Naive B cell (primary cell): ENCODE measurements at regions not wholly inside any gene's neighbourhood (a gene's known extent, or its start where the extent isn't known, plus 50 kb on each side); places are given as distances from the start of the nearest gene placed in this dataset.

Experiments used
- ATAC-seq, 2 donors: fragments of 150-1000 bp; cut with Tn5 transposase; 2 replicates each; pipeline ENCODE4 v1.10.0; 2021; ENCODE audit warnings: low read depth in 2 of 2, mild to moderate bottlenecking in 2 of 2, moderate library complexity in 2 of 2
- DNase-seq: peaks from one replicate; pipeline ENCODE4 v3.0.0; 2022
- H3K27ac Mint-ChIP-seq, 6 donors: one replicate each; pipeline ENCODE4 v1.8.0; 2020 to 2022; ENCODE audit warnings: mild to moderate bottlenecking in 6 of 6, mixed read lengths in 6 of 6, moderate library complexity in 5 of 6, inconsistent platforms in 2 of 6
- H3K27me3 Mint-ChIP-seq, 3 donors: one replicate each; pipeline ENCODE4 v1.8.0; 2021 to 2022; ENCODE audit warnings: mixed read lengths in 3 of 3, mild to moderate bottlenecking in 1 of 3
- H3K36me3 Mint-ChIP-seq, 2 donors: one replicate each; pipeline ENCODE4 v1.8.0; 2020 to 2022; ENCODE audit warnings: mixed read lengths in 2 of 2, inconsistent platforms in 1 of 2, mild to moderate bottlenecking in 1 of 2
- H3K4me1 Mint-ChIP-seq, 3 donors: one replicate each; pipeline ENCODE4 v1.8.0; 2020 to 2022; ENCODE audit warnings: mixed read lengths in 3 of 3, inconsistent platforms in 1 of 3, mild to moderate bottlenecking in 1 of 3, moderate library complexity in 1 of 3
- H3K4me3 Mint-ChIP-seq, 8 donors: one replicate each; pipeline ENCODE4 v1.8.0; 2020 to 2022; ENCODE audit warnings: mild to moderate bottlenecking in 8 of 8, mixed read lengths in 8 of 8, moderate library complexity in 8 of 8, inconsistent platforms in 2 of 8
- H3K9me3 Mint-ChIP-seq, 7 donors: one replicate each; pipeline ENCODE4 v1.8.0; 2020 to 2022; ENCODE audit warnings: mixed read lengths in 7 of 7, mild to moderate bottlenecking in 5 of 7, inconsistent platforms in 2 of 7, moderate library complexity in 1 of 7

- H3K27me3 Mint-ChIP-seq = no peaks in the 10 kb centered on the region
- H3K9me3 Mint-ChIP-seq = peaks cover 6 to 18% (median 12%) of the 10 kb centered on the region in 7 donors
- no peak overlapping the region for H3K4me3 Mint-ChIP-seq
- DNase-seq (no peak), ATAC-seq (no peak)
- H3K4me1 Mint-ChIP-seq = peaks cover 0 to 5% (median 0%) of the 10 kb centered on the region in 3 donors
- peaks cover 4 to 8% of the 10 kb centered on the region in 2 donors for H3K36me3 Mint-ChIP-seq
- H3K27ac Mint-ChIP-seq = no peak overlapping the region
These were observed 180.3 kb upstream of the GRB10 start for GRCh38 chr7:50962962-50963374.

- H3K4me1 Mint-ChIP-seq = peaks cover 0 to 5% (median 0%) of the 10 kb centered on the region in 3 donors
- H3K27ac Mint-ChIP-seq = peak overlapping the region in 1 of 6 donors; percentile 39
- H3K27me3 Mint-ChIP-seq = no peaks in the 10 kb centered on the region
- no peak overlapping the region for H3K4me3 Mint-ChIP-seq
- H3K36me3 Mint-ChIP-seq = peaks cover 4 to 8% of the 10 kb centered on the region in 2 donors
- DNase-seq (no peak), ATAC-seq (no peak)
- peaks cover 2 to 12% (median 7%) of the 10 kb centered on the region in 7 donors for H3K9me3 Mint-ChIP-seq
These were observed 179.7 kb upstream of the GRB10 start for GRCh38 chr7:50962281-50962883.

GRCh38 chr7:50960621-50961310, 178.1 kb upstream of the GRB10 start:
- Mint-ChIP-seq H3K27me3 (no peaks in the 10 kb centered on the region), H3K9me3 (peaks cover 0 to 2% (median 0%) of the 10 kb centered on the region in 7 donors), H3K4me1 (peaks cover 0 to 5% (median 0%) of the 10 kb centered on the region in 3 donors), H3K36me3 (no peaks in the 10 kb centered on the region), H3K27ac (no peak overlapping the region), H3K4me3 (no peak overlapping the region)
- no peak for ATAC-seq
- no peak for DNase-seq

GRCh38 chr7:50959991-50960390, 177.3 kb upstream of the GRB10 start:
- ATAC-seq = no peak
- H3K36me3 Mint-ChIP-seq = no peaks in the 10 kb centered on the region
- H3K27ac Mint-ChIP-seq = no peak overlapping the region
- H3K9me3 Mint-ChIP-seq = peaks cover 0 to 2% (median 0%) of the 10 kb centered on the region in 7 donors
- DNase-seq = no peak
- no peaks in the 10 kb centered on the region for H3K27me3 Mint-ChIP-seq
- peaks cover 0 to 5% (median 0%) of the 10 kb centered on the region in 3 donors for H3K4me1 Mint-ChIP-seq
- H3K4me3 Mint-ChIP-seq = no peak overlapping the region

GRCh38 chr7:50959560-50959959, 176.9 kb upstream of the GRB10 start:
- no peak overlapping the region for H3K4me3 Mint-ChIP-seq
- DNase-seq = no peak
- H3K4me1 Mint-ChIP-seq = peaks cover 0 to 5% (median 0%) of the 10 kb centered on the region in 3 donors
- H3K9me3 Mint-ChIP-seq = peaks cover 0 to 2% (median 0%) of the 10 kb centered on the region in 7 donors
- ATAC-seq = no peak
- H3K36me3 Mint-ChIP-seq = no peaks in the 10 kb centered on the region
- H3K27ac Mint-ChIP-seq = no peak overlapping the region
- no peaks in the 10 kb centered on the region for H3K27me3 Mint-ChIP-seq

- H3K36me3 Mint-ChIP-seq = no peaks in the 10 kb centered on the region
- no peak for ATAC-seq
- no peaks in the 10 kb centered on the region for H3K9me3 Mint-ChIP-seq
- H3K27ac Mint-ChIP-seq = no peak overlapping the region
- peaks cover 0 to 5% (median 0%) of the 10 kb centered on the region in 3 donors for H3K4me1 Mint-ChIP-seq
- H3K4me3 Mint-ChIP-seq = no peak overlapping the region
- no peaks in the 10 kb centered on the region for H3K27me3 Mint-ChIP-seq
- DNase-seq = no peak
These were observed 175.2 kb upstream of the GRB10 start for GRCh38 chr7:50957855-50958254.

GRCh38 chr7:50957431-50957830, 174.7 kb upstream of the GRB10 start:
- Mint-ChIP-seq H3K4me3 (no peak overlapping the region), H3K27me3 (no peaks in the 10 kb centered on the region), H3K4me1 (peaks cover 0 to 1% (median 0%) of the 10 kb centered on the region in 3 donors), H3K36me3 (no peaks in the 10 kb centered on the region), H3K9me3 (no peaks in the 10 kb centered on the region), H3K27ac (no peak overlapping the region)
- ATAC-seq (no peak), DNase-seq (no peak)

GRCh38 chr7:50956522-50957155, 173.9 kb upstream of the GRB10 start:
- peak overlapping the region in 1 of 6 donors; percentile 50 for H3K27ac Mint-ChIP-seq
- H3K27me3 Mint-ChIP-seq = no peaks in the 10 kb centered on the region
- DNase-seq = no peak
- no peaks in the 10 kb centered on the region for H3K9me3 Mint-ChIP-seq
- no peak for ATAC-seq
- H3K4me3 Mint-ChIP-seq = no peak overlapping the region
- no peaks in the 10 kb centered on the region for H3K36me3 Mint-ChIP-seq
- no peaks in the 10 kb centered on the region for H3K4me1 Mint-ChIP-seq

GRCh38 chr7:50954716-50955115, 172.0 kb upstream of the GRB10 start:
- peaks cover 0 to 12% (median 4%) of the 10 kb centered on the region in 7 donors for H3K9me3 Mint-ChIP-seq
- H3K27me3 Mint-ChIP-seq = no peaks in the 10 kb centered on the region
- no peaks in the 10 kb centered on the region for H3K4me1 Mint-ChIP-seq
- DNase-seq (no peak), ATAC-seq (no peak)
- H3K36me3 Mint-ChIP-seq = no peaks in the 10 kb centered on the region
- no peak overlapping the region for H3K27ac Mint-ChIP-seq
- peak overlapping the region in 1 of 8 donors; percentile 54 for H3K4me3 Mint-ChIP-seq

- Mint-ChIP-seq H3K27me3 (no peaks in the 10 kb centered on the region), H3K4me1 (no peaks in the 10 kb centered on the region), H3K36me3 (no peaks in the 10 kb centered on the region), H3K9me3 (peaks cover 4 to 17% (median 4%) of the 10 kb centered on the region in 7 donors), H3K27ac (no peak overlapping the region), H3K4me3 (peak overlapping the region in 1 of 8 donors; percentile 54)
- ATAC-seq (no peak), DNase-seq (no peak)
These were observed 171.5 kb upstream of the GRB10 start for GRCh38 chr7:50954245-50954644.

GRCh38 chr7:50953820-50954219, 171.1 kb upstream of the GRB10 start:
- peaks cover 4 to 21% (median 7%) of the 10 kb centered on the region in 7 donors for H3K9me3 Mint-ChIP-seq

GRCh38 chr7:50953303-50953702, 170.6 kb upstream of the GRB10 start:
- Mint-ChIP-seq H3K4me3 (no peak overlapping the region), H3K36me3 (no peaks in the 10 kb centered on the region), H3K9me3 (peaks cover 5 to 26% (median 9%) of the 10 kb centered on the region in 7 donors), H3K4me1 (no peaks in the 10 kb centered on the region), H3K27ac (no peak overlapping the region), H3K27me3 (peaks cover 0 to 2% (median 0%) of the 10 kb centered on the region in 3 donors)
- no peak for DNase-seq
- no peak for ATAC-seq

More at GRCh38 chr7:50953820-50954219, 171.1 kb upstream of the GRB10 start:
- H3K4me1 Mint-ChIP-seq = no peaks in the 10 kb centered on the region
- DNase-seq (no peak), ATAC-seq (no peak)
- no peaks in the 10 kb centered on the region for H3K27me3 Mint-ChIP-seq
- no peak overlapping the region for H3K27ac Mint-ChIP-seq
- H3K4me3 Mint-ChIP-seq = no peak overlapping the region
- no peaks in the 10 kb centered on the region for H3K36me3 Mint-ChIP-seq

- DNase-seq (no peak), ATAC-seq (no peak)
- Mint-ChIP-seq H3K27ac (no peak overlapping the region), H3K36me3 (no peaks in the 10 kb centered on the region), H3K27me3 (peaks cover 0 to 5% (median 0%) of the 10 kb centered on the region in 3 donors), H3K4me3 (no peak overlapping the region), H3K4me1 (no peaks in the 10 kb centered on the region), H3K9me3 (peaks cover 8 to 32% (median 12%) of the 10 kb centered on the region in 7 donors)
These were observed 169.8 kb upstream of the GRB10 start for GRCh38 chr7:50952544-50952943.

- DNase-seq (no peak), ATAC-seq (no peak)
- Mint-ChIP-seq H3K4me3 (no peak overlapping the region), H3K36me3 (no peaks in the 10 kb centered on the region), H3K9me3 (peaks cover 8 to 32% (median 12%) of the 10 kb centered on the region in 7 donors), H3K4me1 (no peaks in the 10 kb centered on the region), H3K27me3 (peaks cover 0 to 5% (median 0%) of the 10 kb centered on the region in 3 donors), H3K27ac (no peak overlapping the region)
These were observed 169.4 kb upstream of the GRB10 start for GRCh38 chr7:50952120-50952519.
